ENCODE measurements at regions not wholly inside any gene's neighbourhood (a gene's known extent, or its start where the extent isn't known, plus 50 kb on each side); places are given as distances from the start of the nearest gene placed in this dataset.

DNA sequence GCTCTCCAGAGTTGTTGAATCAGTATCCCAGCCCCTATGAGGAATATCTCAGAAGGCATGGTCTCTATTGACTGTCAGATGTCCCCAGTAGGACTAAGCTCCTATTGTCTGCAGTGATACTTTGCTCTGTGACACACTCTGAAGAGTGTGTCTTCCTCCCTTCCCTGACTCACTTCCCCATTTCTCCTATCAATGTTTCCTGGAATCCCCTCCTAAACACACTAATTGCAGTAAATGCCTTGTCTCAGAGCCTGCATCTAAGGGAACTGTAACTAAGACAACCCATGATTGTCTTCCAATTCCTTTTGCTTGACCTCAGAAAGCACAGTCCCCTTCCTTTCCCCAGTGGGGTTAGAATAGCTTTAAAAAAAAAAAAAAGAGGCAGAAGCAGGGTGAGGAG, 397.3 kb upstream of the PROK2 start:
- TF ChIP-seq, protein P1, sequence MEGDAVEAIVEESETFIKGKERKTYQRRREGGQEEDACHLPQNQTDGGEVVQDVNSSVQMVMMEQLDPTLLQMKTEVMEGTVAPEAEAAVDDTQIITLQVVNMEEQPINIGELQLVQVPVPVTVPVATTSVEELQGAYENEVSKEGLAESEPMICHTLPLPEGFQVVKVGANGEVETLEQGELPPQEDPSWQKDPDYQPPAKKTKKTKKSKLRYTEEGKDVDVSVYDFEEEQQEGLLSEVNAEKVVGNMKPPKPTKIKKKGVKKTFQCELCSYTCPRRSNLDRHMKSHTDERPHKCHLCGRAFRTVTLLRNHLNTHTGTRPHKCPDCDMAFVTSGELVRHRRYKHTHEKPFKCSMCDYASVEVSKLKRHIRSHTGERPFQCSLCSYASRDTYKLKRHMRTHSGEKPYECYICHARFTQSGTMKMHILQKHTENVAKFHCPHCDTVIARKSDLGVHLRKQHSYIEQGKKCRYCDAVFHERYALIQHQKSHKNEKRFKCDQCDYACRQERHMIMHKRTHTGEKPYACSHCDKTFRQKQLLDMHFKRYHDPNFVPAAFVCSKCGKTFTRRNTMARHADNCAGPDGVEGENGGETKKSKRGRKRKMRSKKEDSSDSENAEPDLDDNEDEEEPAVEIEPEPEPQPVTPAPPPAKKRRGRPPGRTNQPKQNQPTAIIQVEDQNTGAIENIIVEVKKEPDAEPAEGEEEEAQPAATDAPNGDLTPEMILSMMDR (IDR thresholded peaks at IDR 0.05; ENCODE audit: control insufficient read depth, insufficient read depth, low read depth, low read length, missing control alignments), result no peak
- DNase-seq (ENCODE audit: low read depth), result no peak
- H3K4me3 ChIP-seq (ENCODE audit: control insufficient read depth, low read depth, low read length), result no peak overlapping the region

DNA sequence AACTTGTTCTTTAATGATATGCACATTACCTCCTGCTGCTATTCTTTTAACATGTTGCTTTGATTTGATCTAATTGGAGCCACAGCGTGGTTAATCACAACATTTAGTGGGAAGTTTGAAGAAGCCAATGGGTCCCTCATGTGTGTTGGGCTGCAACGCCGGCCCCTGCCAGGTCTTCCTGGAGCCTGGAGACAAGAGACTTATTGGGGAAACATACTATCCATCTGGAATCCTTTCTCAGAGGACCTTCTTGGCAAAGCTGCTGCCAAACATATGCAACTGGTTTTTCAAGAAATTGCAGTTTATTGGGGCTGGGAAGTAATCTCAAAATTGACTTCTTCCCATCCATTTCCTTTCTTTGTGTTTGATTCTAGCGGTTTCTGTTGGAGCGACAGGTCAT, 396.3 kb upstream of the PROK2 start:
- TF ChIP-seq, protein P1 (IDR thresholded peaks at IDR 0.05; ENCODE audit: control insufficient read depth, insufficient read depth, low read depth, low read length, missing control alignments), result no peak
- DNase-seq (ENCODE audit: low read depth), result no peak
- no peak overlapping the region for H3K4me3 ChIP-seq (ENCODE audit: control insufficient read depth, low read depth, low read length)

DNA sequence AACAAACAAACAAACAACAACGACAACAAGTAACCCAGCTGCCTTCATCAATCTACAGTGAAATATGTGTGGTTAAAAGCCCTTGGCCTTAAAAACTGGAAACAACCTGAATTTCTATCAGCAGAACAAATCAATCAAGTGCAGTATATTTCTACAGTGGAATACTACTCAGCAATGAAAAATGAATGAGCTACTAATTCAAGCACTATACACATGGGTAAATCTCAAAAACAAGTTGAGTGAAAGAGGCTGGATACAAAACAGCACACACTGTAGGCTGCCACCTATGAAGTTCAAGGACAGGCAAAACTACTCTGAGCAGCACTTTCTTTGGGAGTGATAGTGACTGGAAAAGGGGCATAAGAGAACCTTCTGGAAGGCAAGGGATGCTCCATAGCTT, 395.5 kb upstream of the PROK2 start:
- DNase-seq (ENCODE audit: low read depth), result no peak
- TF ChIP-seq, protein P1 (IDR thresholded peaks at IDR 0.05; ENCODE audit: control insufficient read depth, insufficient read depth, low read depth, low read length, missing control alignments), result no peak
- H3K4me3 ChIP-seq (ENCODE audit: control insufficient read depth, low read depth, low read length), result no peak overlapping the region

DNA sequence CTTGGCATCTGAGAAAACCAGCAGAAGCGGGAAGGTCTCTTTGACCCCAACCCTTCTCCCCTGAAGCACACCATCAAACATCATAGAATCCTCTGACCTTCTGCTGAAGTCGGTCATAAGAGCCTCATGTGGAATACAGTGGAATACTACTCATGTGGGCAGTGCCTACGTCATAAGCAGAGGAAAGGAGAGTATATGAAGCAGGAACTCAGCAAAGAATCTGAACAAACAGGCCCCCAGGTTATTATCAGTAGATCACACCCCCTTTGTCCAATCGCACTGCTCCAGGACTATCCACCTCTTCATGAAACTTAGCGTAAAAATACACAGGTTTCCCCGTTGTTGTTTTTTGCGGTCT, 394.1 kb upstream of the PROK2 start:
- TF ChIP-seq, protein P1 (IDR thresholded peaks at IDR 0.05; ENCODE audit: control insufficient read depth, insufficient read depth, low read depth, low read length, missing control alignments), result no peak
- DNase-seq (ENCODE audit: low read depth), result no peak
- H3K4me3 ChIP-seq (ENCODE audit: control insufficient read depth, low read depth, low read length), result no peak overlapping the region

DNA sequence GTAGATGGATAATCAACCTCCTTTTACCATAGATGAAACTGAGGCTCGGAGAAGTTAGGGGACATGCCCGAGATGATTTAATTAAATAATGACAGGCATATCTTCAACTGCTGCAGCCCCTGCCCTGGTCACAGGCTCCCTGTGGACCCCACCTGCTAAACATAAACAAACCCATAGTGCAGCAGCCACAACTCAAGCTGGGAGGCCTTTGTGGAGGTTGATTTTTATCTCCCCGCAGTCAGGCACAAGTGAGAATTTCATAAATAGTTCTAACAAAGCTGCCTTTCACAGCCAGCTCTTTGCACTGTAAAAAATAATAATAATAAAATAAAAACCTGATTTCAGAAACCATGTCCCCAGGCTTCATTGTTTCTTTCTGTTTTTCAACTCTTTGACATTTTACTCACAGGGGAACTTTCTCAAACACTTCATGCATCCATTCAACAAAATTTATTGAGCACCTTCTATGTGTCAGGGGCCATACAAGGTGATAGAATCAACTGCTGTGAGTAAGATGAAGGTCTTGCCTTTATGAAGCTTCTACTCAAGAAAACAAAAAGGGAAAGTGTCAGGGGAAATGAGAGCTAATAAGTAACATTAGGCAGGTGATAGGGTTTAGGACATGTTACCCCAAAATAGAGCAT, 393.6 kb upstream of the PROK2 start:
- no peak for DNase-seq (ENCODE audit: low read depth)
- no peak overlapping the region for H3K4me3 ChIP-seq (ENCODE audit: control insufficient read depth, low read depth, low read length)
- TF ChIP-seq, protein P1 (IDR thresholded peaks at IDR 0.05; ENCODE audit: control insufficient read depth, insufficient read depth, low read depth, low read length, missing control alignments), result no peak

DNA sequence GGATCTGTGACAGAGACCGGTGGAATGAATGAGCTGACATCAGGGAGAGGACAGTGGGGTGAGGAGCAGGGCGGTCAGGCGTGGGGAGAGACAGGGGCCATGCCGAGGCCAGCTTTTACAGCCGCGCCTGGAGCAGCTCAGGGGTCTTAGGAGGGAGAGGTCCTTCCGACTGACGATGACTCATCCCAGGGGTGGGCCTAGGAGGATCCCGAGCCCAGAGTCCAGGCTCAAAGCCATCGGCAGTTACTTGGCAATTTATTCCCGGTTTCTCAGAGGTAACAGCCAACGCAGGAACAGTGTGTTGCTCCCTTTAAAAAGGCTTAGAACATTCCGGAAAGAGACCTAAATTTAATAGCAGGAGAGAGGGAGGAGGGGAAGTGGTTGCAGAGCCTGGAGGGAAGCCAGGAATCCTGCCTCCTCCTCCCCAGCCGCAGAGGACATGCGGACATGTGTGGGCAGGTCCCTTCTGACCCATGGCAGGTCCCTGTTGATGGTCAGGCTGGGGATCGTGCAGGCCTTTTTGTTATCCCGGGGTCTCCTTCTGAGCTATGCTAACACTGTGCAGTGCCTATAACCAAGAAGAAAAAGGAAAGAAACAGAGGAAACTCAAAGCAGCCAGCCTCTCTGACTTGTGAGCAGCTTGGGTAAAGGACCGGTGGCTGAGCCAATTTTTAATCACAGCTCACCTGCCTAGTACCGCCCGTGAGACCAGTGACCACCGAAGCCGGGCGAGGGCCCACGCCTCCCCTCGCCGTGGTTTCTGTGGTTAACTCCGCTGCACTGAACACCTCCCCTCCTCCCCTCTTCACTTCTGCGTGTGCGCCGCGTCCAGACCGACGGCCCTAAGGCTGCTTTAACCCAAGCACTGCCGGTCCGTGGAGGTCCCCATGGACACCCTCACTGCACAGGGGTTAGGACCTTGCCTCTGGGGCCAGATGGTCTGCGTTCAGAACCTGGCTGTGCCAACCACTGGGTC, 392.4 kb upstream of the PROK2 start:
- peak overlapping the region; percentile 17 for H3K4me3 ChIP-seq (ENCODE audit: control insufficient read depth, low read depth, low read length)
- TF ChIP-seq, protein P1 (IDR thresholded peaks at IDR 0.05; ENCODE audit: control insufficient read depth, insufficient read depth, low read depth, low read length, missing control alignments), result no peak
- DNase-seq (ENCODE audit: low read depth), result no peak

Measured in AG09309 (cell line).